ENCODE measurements at regions not wholly inside any gene's neighbourhood (a gene's known extent, or its start where the extent isn't known, plus 50 kb on each side); places are given as distances from the start of the nearest gene placed in this dataset.
"Not testable (repeated sequence)": the region's sequence is repeated elsewhere in the genome, so short reads cannot be mapped to it uniquely, and the experiment has no call there.

DNA sequence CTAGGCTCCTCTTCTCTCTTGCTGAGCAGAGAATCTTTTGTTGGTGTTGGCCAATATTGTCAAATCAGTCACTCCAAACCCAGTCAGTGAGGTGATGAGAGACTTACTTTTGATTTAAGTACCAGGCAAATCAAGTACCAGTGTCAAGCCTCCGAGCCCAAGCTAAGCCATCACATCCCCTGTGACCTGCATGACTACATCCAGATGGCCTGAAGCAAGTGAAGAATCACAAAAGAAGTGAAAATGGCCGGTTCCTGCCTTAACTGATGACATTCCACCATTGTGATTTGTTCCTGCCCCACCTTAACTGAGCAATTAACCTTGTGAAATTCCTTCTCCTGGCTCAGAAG, 107.0 kb upstream of the DAB1 start:
- TF ChIP-seq POLR2AphosphoS5 (IDR thresholded peaks at IDR 0.05; ENCODE audit: low read depth, low read length); POLR2A (IDR thresholded peaks at IDR 0.05; ENCODE audit: low read depth, low read length); TAF1 (IDR thresholded peaks at IDR 0.05; ENCODE audit: borderline replicate concordance, low read depth, low read length): not testable (repeated sequence)
